ENCODE measurements at regions not wholly inside any gene's neighbourhood (a gene's known extent, or its start where the extent isn't known, plus 50 kb on each side); places are given as distances from the start of the nearest gene placed in this dataset.

DNA sequence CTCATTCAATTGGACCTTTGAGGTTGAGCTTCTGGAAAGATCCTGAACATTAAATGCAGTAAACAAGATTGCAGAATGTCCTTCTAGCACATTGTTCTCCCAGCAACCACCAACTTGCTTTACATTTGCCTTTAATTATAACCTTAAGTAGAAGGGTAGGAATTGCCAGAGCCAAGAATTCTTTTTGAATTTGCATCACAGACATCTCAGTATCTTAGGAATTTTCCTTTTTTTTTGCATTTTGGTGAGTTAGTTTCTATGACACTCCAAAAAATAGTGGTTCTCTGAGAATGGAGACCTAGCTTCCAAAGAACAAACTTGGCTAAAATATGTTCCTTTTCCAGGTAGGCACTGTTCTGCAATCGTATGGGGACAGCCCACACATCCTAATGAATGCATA is 456.0 kb downstream of the GATA3 start:
- no peaks in the 10 kb centered on the region for H3K27me3 ChIP-seq (ENCODE audit: insufficient read depth, low read length)
- ChIA-PET POLR2A (no interaction called here), RAD21 (ENCODE audit: low non-redundant PET in 1 of 2, low total read pairs in 2 of 2, uncharacterized antibody in 2 of 2, unreplicated experiment in 2 of 2) (no interaction called here), CTCF (no interaction called here)
- BruUV-seq (replicated peaks): no TSS peak
- no peaks in the 10 kb centered on the region for H3K9me2 ChIP-seq (ENCODE audit: insufficient read depth)
- H3K27ac ChIP-seq (ENCODE audit: low read depth, low read length): no peak overlapping the region
- H3K79me2 ChIP-seq (ENCODE audit: insufficient read depth, low read length): no peaks in the 10 kb centered on the region
- H3K36me3 ChIP-seq (ENCODE audit: control insufficient read depth in 1 of 2, insufficient read depth in 2 of 2, low read length in 2 of 2): no peaks in the 10 kb centered on the region
- no peak for ATAC-seq
- H3K9me3 ChIP-seq (ENCODE audit: control insufficient read depth in 1 of 2, insufficient read depth in 1 of 2, low read depth in 1 of 2, low read length in 2 of 2): no peaks in the 10 kb centered on the region; a peak in 2 of 4 replicates
- no peak overlapping the region for H3K4me2 ChIP-seq (ENCODE audit: low read length)
- no peak overlapping the region for H3K9ac ChIP-seq (ENCODE audit: low read length)
- H2AFZ ChIP-seq (ENCODE audit: low read depth, low read length, poor library complexity, severe bottlenecking): no peak overlapping the region
- intact Hi-C loops (cut with micrococcal nuclease): no loop called here
- no peak overlapping the region for H3K4me3 ChIP-seq (replicated peaks in 1 of 2; ENCODE audit: low read depth in 1 of 2, low read length in 2 of 2)
- DNase-seq (ENCODE audit: low read depth, low spot score): no peak
- no peaks in the 10 kb centered on the region for H4K20me1 ChIP-seq (ENCODE audit: insufficient read depth)
- no peaks in the 10 kb centered on the region for H3K4me1 ChIP-seq (ENCODE audit: control insufficient read depth in 1 of 2, insufficient read depth in 2 of 2, low read length in 2 of 2)
- TF ChIP-seq, protein P1, sequence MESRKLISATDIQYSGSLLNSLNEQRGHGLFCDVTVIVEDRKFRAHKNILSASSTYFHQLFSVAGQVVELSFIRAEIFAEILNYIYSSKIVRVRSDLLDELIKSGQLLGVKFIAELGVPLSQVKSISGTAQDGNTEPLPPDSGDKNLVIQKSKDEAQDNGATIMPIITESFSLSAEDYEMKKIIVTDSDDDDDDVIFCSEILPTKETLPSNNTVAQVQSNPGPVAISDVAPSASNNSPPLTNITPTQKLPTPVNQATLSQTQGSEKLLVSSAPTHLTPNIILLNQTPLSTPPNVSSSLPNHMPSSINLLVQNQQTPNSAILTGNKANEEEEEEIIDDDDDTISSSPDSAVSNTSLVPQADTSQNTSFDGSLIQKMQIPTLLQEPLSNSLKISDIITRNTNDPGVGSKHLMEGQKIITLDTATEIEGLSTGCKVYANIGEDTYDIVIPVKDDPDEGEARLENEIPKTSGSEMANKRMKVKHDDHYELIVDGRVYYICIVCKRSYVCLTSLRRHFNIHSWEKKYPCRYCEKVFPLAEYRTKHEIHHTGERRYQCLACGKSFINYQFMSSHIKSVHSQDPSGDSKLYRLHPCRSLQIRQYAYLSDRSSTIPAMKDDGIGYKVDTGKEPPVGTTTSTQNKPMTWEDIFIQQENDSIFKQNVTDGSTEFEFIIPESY (IDR thresholded peaks at IDR 0.05; ENCODE audit: extremely low read depth, insufficient replicate concordance, low read length): no peak
- no peak for TF ChIP-seq CBX3 (IDR thresholded peaks at IDR 0.05; ENCODE audit: low read depth)
- TF ChIP-seq, protein P2, sequence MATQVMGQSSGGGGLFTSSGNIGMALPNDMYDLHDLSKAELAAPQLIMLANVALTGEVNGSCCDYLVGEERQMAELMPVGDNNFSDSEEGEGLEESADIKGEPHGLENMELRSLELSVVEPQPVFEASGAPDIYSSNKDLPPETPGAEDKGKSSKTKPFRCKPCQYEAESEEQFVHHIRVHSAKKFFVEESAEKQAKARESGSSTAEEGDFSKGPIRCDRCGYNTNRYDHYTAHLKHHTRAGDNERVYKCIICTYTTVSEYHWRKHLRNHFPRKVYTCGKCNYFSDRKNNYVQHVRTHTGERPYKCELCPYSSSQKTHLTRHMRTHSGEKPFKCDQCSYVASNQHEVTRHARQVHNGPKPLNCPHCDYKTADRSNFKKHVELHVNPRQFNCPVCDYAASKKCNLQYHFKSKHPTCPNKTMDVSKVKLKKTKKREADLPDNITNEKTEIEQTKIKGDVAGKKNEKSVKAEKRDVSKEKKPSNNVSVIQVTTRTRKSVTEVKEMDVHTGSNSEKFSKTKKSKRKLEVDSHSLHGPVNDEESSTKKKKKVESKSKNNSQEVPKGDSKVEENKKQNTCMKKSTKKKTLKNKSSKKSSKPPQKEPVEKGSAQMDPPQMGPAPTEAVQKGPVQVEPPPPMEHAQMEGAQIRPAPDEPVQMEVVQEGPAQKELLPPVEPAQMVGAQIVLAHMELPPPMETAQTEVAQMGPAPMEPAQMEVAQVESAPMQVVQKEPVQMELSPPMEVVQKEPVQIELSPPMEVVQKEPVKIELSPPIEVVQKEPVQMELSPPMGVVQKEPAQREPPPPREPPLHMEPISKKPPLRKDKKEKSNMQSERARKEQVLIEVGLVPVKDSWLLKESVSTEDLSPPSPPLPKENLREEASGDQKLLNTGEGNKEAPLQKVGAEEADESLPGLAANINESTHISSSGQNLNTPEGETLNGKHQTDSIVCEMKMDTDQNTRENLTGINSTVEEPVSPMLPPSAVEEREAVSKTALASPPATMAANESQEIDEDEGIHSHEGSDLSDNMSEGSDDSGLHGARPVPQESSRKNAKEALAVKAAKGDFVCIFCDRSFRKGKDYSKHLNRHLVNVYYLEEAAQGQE (IDR thresholded peaks at IDR 0.05; ENCODE audit: low read depth): no peak
- TF ChIP-seq TCF7L2 (IDR thresholded peaks at IDR 0.05; ENCODE audit: borderline replicate concordance, extremely low read depth, insufficient read depth, insufficient read length): no peak
- no peak for TF ChIP-seq SP1 (IDR thresholded peaks at IDR 0.05; ENCODE audit: low read depth)
- no peak for TF ChIP-seq POLR2A (IDR thresholded peaks at IDR 0.05; ENCODE audit: borderline replicate concordance, extremely low read depth, insufficient read depth, insufficient read length)
- TF ChIP-seq, protein P3, sequence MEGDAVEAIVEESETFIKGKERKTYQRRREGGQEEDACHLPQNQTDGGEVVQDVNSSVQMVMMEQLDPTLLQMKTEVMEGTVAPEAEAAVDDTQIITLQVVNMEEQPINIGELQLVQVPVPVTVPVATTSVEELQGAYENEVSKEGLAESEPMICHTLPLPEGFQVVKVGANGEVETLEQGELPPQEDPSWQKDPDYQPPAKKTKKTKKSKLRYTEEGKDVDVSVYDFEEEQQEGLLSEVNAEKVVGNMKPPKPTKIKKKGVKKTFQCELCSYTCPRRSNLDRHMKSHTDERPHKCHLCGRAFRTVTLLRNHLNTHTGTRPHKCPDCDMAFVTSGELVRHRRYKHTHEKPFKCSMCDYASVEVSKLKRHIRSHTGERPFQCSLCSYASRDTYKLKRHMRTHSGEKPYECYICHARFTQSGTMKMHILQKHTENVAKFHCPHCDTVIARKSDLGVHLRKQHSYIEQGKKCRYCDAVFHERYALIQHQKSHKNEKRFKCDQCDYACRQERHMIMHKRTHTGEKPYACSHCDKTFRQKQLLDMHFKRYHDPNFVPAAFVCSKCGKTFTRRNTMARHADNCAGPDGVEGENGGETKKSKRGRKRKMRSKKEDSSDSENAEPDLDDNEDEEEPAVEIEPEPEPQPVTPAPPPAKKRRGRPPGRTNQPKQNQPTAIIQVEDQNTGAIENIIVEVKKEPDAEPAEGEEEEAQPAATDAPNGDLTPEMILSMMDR (IDR thresholded peaks at IDR 0.05 in 2 of 3, conservative IDR thresholded peaks at IDR 0.05 in 1 of 3; ENCODE audit: borderline replicate concordance in 1 of 3, insufficient read depth in 1 of 3, low read depth in 2 of 3, low read length in 2 of 3): no peak
- no peak for TF ChIP-seq EZH2 (IDR thresholded peaks at IDR 0.05)
- no peak for TF ChIP-seq YY1 (IDR thresholded peaks at IDR 0.05; ENCODE audit: extremely low read depth, insufficient replicate concordance, low read depth, low read length)
- TF ChIP-seq ZNF274 (IDR thresholded peaks at IDR 0.05; ENCODE audit: low read depth, low read length): no peak
- no peak for TF ChIP-seq CEBPB (IDR thresholded peaks at IDR 0.05; ENCODE audit: low read depth)
- no peak for TF ChIP-seq SIN3A (IDR thresholded peaks at IDR 0.05; ENCODE audit: low read depth)
- no peak for TF ChIP-seq EZH2phosphoT487 (IDR thresholded peaks at IDR 0.05; ENCODE audit: borderline replicate concordance)
- TF ChIP-seq, protein P4, sequence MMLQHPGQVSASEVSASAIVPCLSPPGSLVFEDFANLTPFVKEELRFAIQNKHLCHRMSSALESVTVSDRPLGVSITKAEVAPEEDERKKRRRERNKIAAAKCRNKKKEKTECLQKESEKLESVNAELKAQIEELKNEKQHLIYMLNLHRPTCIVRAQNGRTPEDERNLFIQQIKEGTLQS (IDR thresholded peaks at IDR 0.05): no peak
- no peak for TF ChIP-seq SRF (IDR thresholded peaks at IDR 0.05; ENCODE audit: low read depth)

Measured in HCT116 (cell line).